ENCODE measurements at regions not wholly inside any gene's neighbourhood (a gene's known extent, or its start where the extent isn't known, plus 50 kb on each side); places are given as distances from the start of the nearest gene placed in this dataset.

DNA sequence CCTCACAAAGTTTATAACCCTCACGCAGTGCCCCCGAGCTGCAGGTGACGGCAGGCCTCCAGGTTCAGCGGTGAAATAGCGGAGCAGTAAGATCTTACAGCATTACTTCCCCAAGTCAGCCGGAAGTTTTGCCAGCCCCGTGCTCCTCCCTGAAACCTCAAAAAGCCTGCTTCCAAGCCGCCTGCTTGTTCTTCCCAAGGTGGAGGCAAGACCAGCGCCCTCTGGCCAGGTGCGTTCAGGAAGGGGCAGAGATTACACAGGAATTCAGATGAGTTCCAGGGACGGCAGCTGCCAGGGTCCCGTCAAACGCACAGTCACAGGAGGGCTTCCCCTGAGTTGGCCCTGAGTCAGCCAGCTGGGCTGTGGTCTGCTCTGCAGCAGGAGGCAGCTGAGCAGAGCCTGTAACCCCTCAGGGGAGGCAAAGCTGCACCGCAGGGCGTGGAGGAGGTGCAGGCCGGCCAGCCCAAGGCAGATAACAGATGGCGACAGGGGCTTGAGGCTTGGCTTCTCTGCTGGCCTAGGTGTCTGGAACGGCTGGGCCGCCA, 124.1 kb upstream of the RPS6KA2 start:
- peak overlapping the region in 1 of 4 donors; percentile 53 for H3K27ac ChIP-seq
- 63 to 71% methylated on average over 12 to 19 of the region's 19 CpGs for WGBS, 2 donors
- H3K9me3 ChIP-seq = no peaks in the 10 kb centered on the region
- TF ChIP-seq, protein P1, sequence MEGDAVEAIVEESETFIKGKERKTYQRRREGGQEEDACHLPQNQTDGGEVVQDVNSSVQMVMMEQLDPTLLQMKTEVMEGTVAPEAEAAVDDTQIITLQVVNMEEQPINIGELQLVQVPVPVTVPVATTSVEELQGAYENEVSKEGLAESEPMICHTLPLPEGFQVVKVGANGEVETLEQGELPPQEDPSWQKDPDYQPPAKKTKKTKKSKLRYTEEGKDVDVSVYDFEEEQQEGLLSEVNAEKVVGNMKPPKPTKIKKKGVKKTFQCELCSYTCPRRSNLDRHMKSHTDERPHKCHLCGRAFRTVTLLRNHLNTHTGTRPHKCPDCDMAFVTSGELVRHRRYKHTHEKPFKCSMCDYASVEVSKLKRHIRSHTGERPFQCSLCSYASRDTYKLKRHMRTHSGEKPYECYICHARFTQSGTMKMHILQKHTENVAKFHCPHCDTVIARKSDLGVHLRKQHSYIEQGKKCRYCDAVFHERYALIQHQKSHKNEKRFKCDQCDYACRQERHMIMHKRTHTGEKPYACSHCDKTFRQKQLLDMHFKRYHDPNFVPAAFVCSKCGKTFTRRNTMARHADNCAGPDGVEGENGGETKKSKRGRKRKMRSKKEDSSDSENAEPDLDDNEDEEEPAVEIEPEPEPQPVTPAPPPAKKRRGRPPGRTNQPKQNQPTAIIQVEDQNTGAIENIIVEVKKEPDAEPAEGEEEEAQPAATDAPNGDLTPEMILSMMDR (IDR thresholded peaks at IDR 0.05) = no peak
- no peak for TF ChIP-seq EP300 (IDR thresholded peaks at IDR 0.05)
- no peak for TF ChIP-seq POLR2AphosphoS5 (IDR thresholded peaks at IDR 0.05)
- TF ChIP-seq POLR2A (IDR thresholded peaks at IDR 0.05) = no peak
- no peaks in the 10 kb centered on the region for H3K27me3 ChIP-seq
- H3K4me1 ChIP-seq = no peaks in the 10 kb centered on the region
- ATAC-seq (ENCODE audit: low FRiP score in 2 of 2) = peak in 1 of 2 donors; percentile 48
- H3K4me3 ChIP-seq = no peak overlapping the region
- H3K36me3 ChIP-seq = no peaks in the 10 kb centered on the region
- DNase-seq = no peak

DNA sequence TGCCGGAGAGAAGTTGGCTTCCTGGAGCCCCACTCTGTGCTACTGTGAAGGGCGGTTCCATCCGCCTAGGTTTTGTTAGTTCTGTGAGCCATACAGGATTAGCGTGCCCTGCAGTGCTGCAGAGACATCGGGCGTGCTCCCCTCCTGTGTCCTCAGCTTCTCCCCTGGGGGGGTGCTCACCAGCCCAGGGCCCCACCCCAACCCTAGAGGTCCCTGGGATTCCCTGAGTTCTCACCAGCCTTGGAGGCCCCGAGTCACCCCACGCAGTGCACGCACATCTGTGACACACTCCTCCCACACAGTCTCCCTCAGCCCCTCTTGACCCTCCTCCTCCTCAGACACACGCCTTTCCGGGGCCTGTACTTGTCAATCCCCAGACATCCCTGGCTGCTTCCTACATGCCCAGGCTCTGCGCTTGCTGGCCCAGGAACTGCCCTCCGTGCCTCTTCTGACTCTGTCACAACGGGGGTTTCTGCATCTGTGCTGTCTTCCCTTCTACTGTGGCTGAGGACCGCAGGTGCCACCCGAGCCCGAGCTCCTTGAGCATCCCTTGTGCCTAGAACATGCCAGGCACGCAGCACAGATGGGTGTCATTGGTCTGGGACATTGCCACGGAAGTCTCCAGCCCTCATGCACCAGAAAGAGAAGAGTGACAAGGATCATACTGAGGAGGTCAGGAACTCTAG, 123.2 kb upstream of the RPS6KA2 start:
- no peak for DNase-seq
- ATAC-seq (ENCODE audit: low FRiP score in 2 of 2) = peak in 1 of 2 donors; percentile 37
- H3K4me3 ChIP-seq = no peak overlapping the region
- H3K36me3 ChIP-seq = no peaks in the 10 kb centered on the region
- no peaks in the 10 kb centered on the region for H3K9me3 ChIP-seq
- 84 to 93% methylated on average over 17 to 19 of the region's 19 CpGs for WGBS, 2 donors
- no peaks in the 10 kb centered on the region for H3K27me3 ChIP-seq
- H3K27ac ChIP-seq = no peak overlapping the region
- TF ChIP-seq, protein P1 (IDR thresholded peaks at IDR 0.05) = no peak
- TF ChIP-seq EP300 (IDR thresholded peaks at IDR 0.05) (no peak), POLR2AphosphoS5 (IDR thresholded peaks at IDR 0.05) (no peak), POLR2A (IDR thresholded peaks at IDR 0.05) (no peak)
- no peaks in the 10 kb centered on the region for H3K4me1 ChIP-seq

DNA sequence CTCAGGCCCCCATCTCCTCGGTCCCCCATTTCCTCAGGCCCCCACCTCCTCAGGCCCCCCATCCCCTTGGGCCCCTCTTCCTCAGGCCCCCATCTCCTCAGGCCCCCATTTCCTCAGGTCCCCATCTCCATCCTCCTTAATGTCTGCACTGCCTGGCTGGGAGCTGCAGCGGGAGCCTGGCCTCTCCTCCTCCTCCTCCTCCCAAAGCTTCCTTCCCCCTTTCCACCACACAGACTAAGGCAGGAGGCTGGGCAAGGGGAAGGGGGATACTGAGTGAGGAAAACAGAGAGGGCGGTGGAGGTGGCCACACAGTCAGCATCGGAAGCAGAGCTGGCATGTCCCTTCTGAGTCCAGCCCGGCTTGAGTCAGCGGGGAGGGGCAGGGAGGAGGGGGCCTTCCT, 122.6 kb upstream of the RPS6KA2 start:
- TF ChIP-seq EP300 (IDR thresholded peaks at IDR 0.05) (no peak), POLR2AphosphoS5 (IDR thresholded peaks at IDR 0.05) (no peak), POLR2A (IDR thresholded peaks at IDR 0.05) (no peak)
- TF ChIP-seq, protein P1 (IDR thresholded peaks at IDR 0.05) = no peak
- Histone ChIP-seq H3K27me3 (no peaks in the 10 kb centered on the region), H3K27ac (no peak overlapping the region), H3K36me3 (no peaks in the 10 kb centered on the region), H3K4me1 (no peaks in the 10 kb centered on the region), H3K9me3 (no peaks in the 10 kb centered on the region), H3K4me3 (no peak overlapping the region)
- no peak for DNase-seq
- ATAC-seq (ENCODE audit: low FRiP score in 2 of 2) = no peak
- 82 to 100% methylated on average over 1 to 4 of the region's 6 CpGs for WGBS, 2 donors

DNA sequence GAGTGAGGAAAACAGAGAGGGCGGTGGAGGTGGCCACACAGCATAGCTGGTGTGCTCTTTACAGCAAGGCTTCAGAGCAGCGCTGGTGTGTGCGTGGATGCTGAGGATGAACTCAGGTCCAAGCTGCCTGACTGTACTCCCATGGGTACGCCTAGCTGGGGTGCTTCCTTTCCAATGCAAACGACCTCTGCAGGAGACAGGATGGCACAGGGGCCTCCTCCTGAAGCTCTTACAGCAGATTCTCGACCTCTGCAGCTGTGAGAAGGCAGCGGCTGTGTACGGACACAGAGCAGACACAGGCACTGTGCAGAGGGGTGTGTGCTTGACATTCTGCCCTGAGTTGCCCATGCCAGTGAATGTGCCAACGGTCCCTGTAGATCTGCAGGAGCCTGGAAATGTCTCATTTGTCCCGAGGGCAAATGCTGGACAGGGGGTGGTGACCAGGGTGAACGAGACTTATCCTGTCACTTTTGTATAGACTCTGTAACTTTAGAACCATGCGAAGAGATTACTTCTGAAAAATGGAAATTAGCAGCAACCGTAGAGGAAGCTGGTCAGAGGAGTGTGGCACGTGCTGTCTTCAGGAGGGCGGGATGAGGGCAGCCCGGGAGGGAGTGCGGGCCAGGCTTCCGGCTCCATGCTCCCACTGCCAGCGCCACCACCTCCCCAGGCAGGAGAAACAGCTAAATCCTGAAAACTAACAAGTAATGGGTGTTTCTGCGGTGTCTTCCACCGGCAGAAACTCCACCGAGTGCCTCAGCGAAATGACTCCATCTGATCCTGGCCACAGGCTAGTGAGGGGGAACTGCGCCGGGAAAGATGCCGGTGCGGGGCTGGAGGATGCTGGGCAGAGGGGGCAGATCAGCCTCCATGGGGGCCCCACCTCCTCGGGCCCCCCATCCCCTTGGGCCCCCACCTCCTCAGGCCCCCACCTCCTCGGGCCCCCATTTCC, 120.9 kb upstream of the RPS6KA2 start:
- ATAC-seq (ENCODE audit: low FRiP score in 2 of 2) (no peak), DNase-seq (no peak)
- TF ChIP-seq POLR2AphosphoS5 (IDR thresholded peaks at IDR 0.05) = no peak
- TF ChIP-seq POLR2A (IDR thresholded peaks at IDR 0.05) = no peak
- TF ChIP-seq, protein P1 (IDR thresholded peaks at IDR 0.05) = no peak
- no peaks in the 10 kb centered on the region for H3K36me3 ChIP-seq
- H3K4me3 ChIP-seq = no peak overlapping the region
- H3K27ac ChIP-seq = no peak overlapping the region
- no peaks in the 10 kb centered on the region for H3K27me3 ChIP-seq
- 74 to 76% methylated on average over 28 of the region's 29 CpGs for WGBS, 2 donors
- H3K4me1 ChIP-seq = no peaks in the 10 kb centered on the region
- no peaks in the 10 kb centered on the region for H3K9me3 ChIP-seq

Data from upper lobe of left lung (tissue), 6 donors.